H4 (cell line): ENCODE measurements at regions not wholly inside any gene's neighbourhood (a gene's known extent, or its start where the extent isn't known, plus 50 kb on each side); places are given as distances from the start of the nearest gene placed in this dataset.

Experiments
- DNase-seq: peaks from one replicate; pipeline ENCODE4 v3.0.0-alpha.2; 2015; ENCODE audit warnings: low spot score

GRCh38 chr4:4961936-4962335, 57.3 kb downstream of the CYTL1 start:
- DNase-seq = no peak

GRCh38 chr4:4962928-4963327, 56.3 kb downstream of the CYTL1 start:
- no peak for DNase-seq
